ENCODE measurements at regions not wholly inside any gene's neighbourhood (a gene's known extent, or its start where the extent isn't known, plus 50 kb on each side); places are given as distances from the start of the nearest gene placed in this dataset.
"Not testable (repeated sequence)": the region's sequence is repeated elsewhere in the genome, so short reads cannot be mapped to it uniquely, and the experiment has no call there.

- no peak for DNase-seq (ENCODE audit: low read depth)
Observed at GRCh38 chr3:166818464-166818863, 561.6 kb downstream of the ZBBX start.

- DNase-seq (ENCODE audit: low read depth): not testable (repeated sequence)
Observed at GRCh38 chr3:166817269-166817668, 562.8 kb downstream of the ZBBX start.

- no peak for DNase-seq (ENCODE audit: low read depth)
Observed at GRCh38 chr3:166810741-166811445, 569.2 kb downstream of the ZBBX start.

GRCh38 chr3:166809520-166809919 is 570.6 kb downstream of the ZBBX start:
- DNase-seq (ENCODE audit: low read depth): no peak

GRCh38 chr3:166788936-166789335 is 591.2 kb downstream of the ZBBX start:
- DNase-seq (ENCODE audit: low read depth): no peak

GRCh38 chr3:166785876-166786275 is 594.2 kb downstream of the ZBBX start:
- peak; percentile 6 for DNase-seq (ENCODE audit: low read depth)

- no peak for DNase-seq (ENCODE audit: low read depth)
Observed at GRCh38 chr3:166783206-166783605, 596.9 kb downstream of the ZBBX start.

GRCh38 chr3:166764698-166765318 is 615.3 kb downstream of the ZBBX start:
- DNase-seq (ENCODE audit: low read depth): no peak

GRCh38 chr3:166759736-166760513 is 620.2 kb downstream of the ZBBX start:
- no peak for DNase-seq (ENCODE audit: low read depth)

- DNase-seq (ENCODE audit: low read depth): no peak
Observed at GRCh38 chr3:166752214-166752613, 627.9 kb downstream of the ZBBX start.

GRCh38 chr3:166743481-166744134 is 636.5 kb downstream of the ZBBX start:
- DNase-seq (ENCODE audit: low read depth): no peak

- DNase-seq (ENCODE audit: low read depth): no peak
Observed at GRCh38 chr3:166734734-166735133, 645.4 kb downstream of the ZBBX start.

GRCh38 chr3:166731701-166732100 is 648.4 kb downstream of the ZBBX start:
- no peak for DNase-seq (ENCODE audit: low read depth)

GRCh38 chr3:166721466-166721865 is 658.6 kb downstream of the ZBBX start:
- DNase-seq (ENCODE audit: low read depth): no peak

GRCh38 chr3:166714206-166714605 is 665.9 kb downstream of the ZBBX start:
- DNase-seq (ENCODE audit: low read depth): no peak

GRCh38 chr3:166713787-166714186 is 666.3 kb downstream of the ZBBX start:
- DNase-seq (ENCODE audit: low read depth): peak; percentile 3

GRCh38 chr3:166706094-166706493 is 674.0 kb downstream of the ZBBX start:
- DNase-seq (ENCODE audit: low read depth): peak; percentile 26

GRCh38 chr3:166697495-166697894 is 682.6 kb downstream of the ZBBX start:
- DNase-seq (ENCODE audit: low read depth): no peak

GRCh38 chr3:166696103-166696502 is 684.0 kb downstream of the ZBBX start:
- DNase-seq (ENCODE audit: low read depth): no peak

- peak; percentile 3 for DNase-seq (ENCODE audit: low read depth)
Observed at GRCh38 chr3:166688665-166689064, 691.4 kb downstream of the ZBBX start.

- no peak for DNase-seq (ENCODE audit: low read depth)
Observed at GRCh38 chr3:166685246-166685645, 694.9 kb downstream of the ZBBX start.

- not testable (repeated sequence) for DNase-seq (ENCODE audit: low read depth)
Observed at GRCh38 chr3:166684077-166684476, 696.0 kb downstream of the ZBBX start.
